NCI-H2107 (cell line): ENCODE measurements at regions not wholly inside any gene's neighbourhood (a gene's known extent, or its start where the extent isn't known, plus 50 kb on each side); places are given as distances from the start of the nearest gene placed in this dataset.

Source experiments
- DNase-seq: peaks from one replicate; lab custom pipeline; 2025; lab: John Stamatoyannopoulos, UW

DNA sequence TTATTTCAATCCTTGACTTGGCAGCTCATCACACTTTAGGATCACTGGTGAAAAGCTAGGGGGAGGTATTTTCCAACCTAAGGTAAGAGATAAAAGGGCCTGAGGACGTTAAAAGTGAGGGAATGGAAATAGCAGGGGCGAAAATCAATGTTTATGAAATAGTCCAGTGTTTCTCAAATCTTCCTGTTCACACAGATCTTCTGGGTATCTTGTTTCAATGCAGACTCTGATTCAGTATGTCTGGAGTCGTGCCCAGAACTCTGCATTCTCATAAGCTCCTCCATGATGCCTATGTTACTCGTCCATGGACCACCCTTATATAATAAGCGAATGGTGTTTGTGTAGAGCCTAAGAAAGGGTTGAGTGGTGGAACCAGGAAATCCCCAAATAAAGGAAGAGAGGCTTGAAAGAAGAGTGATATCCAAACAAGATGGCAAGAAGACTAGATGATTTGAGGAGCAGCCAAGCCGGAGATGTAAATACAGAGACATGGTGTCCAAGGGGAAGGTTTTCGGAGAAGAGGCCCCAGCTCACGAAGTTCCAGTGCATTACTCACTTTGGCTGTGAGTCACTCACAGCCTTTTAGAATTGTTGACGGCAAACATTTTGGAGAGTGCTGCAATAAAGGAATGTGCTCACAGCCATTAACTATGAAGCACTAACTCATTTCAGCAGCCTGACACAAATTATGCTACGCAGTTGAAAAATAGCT lies 215.6 kb upstream of the PPARGC1A start:
- no peak for DNase-seq

GRCh38 chr4:24104158-24104565 lies 214.3 kb upstream of the PPARGC1A start:
- no peak for DNase-seq

- no peak for DNase-seq
Measured at GRCh38 chr4:24103434-24104157, 213.7 kb upstream of the PPARGC1A start.

DNA sequence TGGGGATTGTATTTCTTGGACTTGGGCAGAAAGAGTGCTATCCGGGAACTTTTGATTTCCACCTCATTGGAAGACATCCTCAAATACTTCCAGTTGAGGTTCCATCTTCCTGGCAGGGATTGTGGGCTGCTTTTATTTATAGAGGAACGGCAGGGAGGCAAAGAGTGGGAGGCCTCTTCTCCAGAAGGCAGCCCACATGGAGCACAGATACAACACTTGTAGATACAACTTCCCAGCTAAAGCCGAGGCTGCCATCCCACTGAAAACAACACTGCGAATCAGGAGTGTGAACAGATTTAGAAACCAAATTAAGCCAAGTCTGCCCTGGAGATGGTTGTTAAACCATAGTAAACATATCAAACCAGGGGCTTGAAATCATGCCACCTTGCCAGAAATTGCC lies 212.8 kb upstream of the PPARGC1A start:
- DNase-seq: no peak

- no peak for DNase-seq
Measured at GRCh38 chr4:24096603-24097002, 206.8 kb upstream of the PPARGC1A start.

- no peak for DNase-seq
Measured at GRCh38 chr4:24094726-24095125, 204.9 kb upstream of the PPARGC1A start.

DNA sequence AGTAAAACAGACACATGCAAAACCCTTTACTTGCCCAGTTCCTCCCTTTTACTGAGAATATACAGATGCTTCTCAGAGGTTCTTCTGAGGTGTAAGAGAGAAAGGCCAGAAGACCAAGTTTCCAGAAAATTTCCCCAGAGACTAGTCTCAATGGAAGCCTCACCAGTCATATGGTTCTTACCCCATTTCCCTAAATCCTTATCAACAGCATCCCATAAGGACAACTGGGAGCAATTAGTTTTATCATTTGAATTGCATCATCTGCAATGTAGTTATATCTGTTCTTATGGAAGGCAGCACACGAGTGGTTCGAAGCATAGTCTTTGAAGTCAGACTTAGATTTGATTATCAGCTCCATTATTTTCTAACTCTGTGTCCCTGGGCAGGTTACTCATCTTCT lies 203.6 kb upstream of the PPARGC1A start:
- DNase-seq: no peak

GRCh38 chr4:24091639-24092233 lies 201.9 kb upstream of the PPARGC1A start:
- DNase-seq: no peak

GRCh38 chr4:24089851-24090534 lies 200.1 kb upstream of the PPARGC1A start:
- DNase-seq: no peak

- no peak for DNase-seq
Measured at GRCh38 chr4:24080871-24081270, 191.0 kb upstream of the PPARGC1A start.

DNA sequence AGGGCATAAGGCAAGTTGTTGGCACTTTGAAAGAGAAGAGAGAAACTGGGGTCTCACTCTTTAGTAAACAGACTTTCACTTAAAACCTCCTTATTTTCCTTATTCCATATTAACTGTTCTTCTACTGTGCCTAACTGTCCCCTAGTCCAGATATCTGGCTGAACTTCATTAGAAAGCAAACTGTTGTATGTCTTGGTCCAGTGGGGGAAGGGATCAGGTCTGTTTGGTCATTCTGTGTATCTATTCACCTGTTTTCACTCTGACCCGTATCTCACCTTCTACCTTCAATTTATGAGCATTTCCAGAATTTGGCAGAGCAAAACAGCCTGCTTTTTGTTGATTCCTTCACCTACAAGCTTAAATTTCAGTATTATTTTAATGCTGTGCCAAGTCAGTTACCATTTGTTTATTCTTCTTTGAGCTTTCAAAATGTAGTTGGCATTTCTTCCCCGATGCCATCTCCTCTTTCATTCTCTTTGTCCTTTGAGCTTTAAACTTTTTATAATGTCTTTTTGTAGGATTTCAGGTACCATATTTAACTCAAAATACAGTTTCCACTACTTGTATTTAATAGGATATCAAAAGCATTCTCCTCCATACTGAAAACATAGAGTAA lies 188.6 kb upstream of the PPARGC1A start:
- DNase-seq: no peak

DNA sequence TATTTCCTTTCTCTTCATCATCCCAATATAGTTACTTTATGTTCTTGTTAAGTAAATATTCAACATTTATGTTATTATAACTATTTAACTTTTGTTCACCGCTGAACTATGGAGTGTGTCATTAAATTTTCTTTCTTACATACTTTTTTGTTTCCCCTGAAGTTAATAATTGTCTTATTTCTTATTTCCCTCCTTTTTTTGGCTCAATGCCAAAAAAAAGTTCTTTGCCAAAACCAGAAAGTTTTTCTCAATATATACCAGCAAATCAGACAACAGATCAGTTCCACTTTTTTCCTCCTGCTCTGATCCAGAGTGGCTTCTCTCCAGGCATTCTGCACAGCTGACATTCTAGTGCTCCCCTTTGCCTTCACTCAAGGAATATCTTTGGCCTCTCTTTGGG lies 187.0 kb upstream of the PPARGC1A start:
- DNase-seq: no peak

GRCh38 chr4:24073948-24074347 lies 184.1 kb upstream of the PPARGC1A start:
- no peak for DNase-seq

DNA sequence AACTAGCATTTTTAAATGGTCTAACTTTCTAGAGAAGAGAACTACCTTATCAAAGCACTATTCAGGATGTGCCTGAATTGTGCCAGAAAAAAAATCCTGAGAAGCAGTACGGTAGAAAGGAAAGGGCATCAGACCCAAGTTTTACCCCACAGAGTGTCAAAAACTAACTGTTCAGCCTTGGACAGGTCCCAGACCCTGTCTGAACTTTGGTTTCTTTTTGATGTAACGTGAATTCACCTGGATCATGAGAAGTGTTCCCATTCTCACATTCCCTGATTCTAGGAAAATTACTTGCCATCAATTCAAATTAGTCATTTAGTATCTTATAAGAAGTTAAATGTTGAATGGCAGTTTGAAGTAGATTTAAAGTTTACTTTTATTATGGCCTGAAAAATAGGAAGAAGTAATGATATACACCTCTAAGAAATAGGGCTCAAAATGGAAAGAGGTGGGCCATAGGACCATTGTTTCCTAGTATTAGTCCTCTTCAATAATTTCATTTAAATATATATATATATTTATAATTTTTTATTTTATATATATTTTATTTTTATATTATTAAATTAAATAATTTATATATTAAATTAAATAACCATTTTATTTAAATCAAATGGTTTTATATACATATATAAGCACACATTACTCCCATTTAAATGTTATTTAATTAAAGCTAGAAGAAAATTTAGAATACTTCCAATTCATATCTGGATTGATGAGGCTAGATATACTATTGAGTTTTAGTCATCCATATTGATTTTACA lies 181.9 kb upstream of the PPARGC1A start:
- no peak for DNase-seq

- DNase-seq: no peak
Measured at GRCh38 chr4:24070117-24070516, 180.3 kb upstream of the PPARGC1A start.

- DNase-seq: peak; percentile 2
Measured at GRCh38 chr4:24067367-24068193, 177.7 kb upstream of the PPARGC1A start.

DNA sequence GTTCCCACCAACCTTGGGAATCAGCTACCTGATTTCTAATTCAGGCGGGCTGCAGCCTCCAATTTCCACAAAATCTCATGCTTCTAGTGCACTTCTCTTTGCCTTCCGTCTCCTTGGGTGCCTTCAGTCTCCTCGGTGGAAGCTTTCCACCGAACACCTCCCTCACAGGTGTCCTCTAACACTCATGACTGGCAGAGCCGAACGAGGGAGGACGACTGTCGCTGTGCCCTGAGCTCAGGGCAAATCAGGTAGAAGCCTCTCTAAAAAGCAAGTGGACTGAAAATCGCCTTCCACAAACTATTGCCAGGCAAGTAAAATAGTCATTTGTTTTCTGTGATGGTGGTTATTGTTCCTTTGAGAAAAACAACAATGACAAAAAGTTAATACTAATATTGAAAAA lies 176.1 kb upstream of the PPARGC1A start:
- no peak for DNase-seq

GRCh38 chr4:24063731-24064130 lies 173.9 kb upstream of the PPARGC1A start:
- DNase-seq: peak; percentile 0

DNA sequence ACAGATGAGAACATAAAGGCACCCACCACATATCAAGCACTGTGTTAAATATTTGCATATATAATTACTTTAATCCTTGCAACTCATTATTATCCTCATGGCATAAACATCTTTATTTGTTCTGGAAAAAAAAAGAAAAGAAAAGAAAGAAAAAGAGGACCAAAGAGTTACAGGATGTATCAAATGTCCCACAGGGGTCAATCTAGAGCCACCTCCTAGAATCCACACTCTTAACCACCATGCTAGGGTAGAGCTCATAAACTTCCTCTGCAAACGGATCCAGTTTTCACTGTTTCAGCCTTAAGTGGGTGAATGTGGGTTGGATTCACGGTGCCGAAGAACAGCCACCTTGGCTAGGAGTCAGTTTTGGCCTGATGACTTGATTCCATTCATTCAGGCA lies 171.1 kb upstream of the PPARGC1A start:
- no peak for DNase-seq

DNA sequence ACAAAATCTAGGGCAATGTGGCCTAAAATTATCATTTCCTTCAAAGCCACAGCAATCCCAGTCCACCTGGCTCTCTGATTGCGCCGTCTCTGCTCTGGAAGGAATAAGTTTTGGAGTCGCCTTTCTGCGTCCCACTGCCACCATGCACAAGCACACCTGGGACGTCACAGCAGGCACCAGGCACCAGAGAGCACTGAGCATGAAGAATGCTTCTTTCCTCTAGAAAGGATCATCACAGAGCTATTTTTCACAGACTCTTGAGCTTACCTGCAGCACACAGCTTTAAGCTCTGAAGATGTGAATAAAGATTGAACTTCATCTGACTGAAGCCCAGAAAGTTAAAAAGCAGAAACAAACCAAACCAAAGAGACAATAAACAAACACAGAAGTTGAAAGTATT lies 170.0 kb upstream of the PPARGC1A start:
- DNase-seq: no peak
